Astrocyte (in vitro differentiated cells and primary cell): ENCODE measurements at regions not wholly inside any gene's neighbourhood (a gene's known extent, or its start where the extent isn't known, plus 50 kb on each side); places are given as distances from the start of the nearest gene placed in this dataset.

Experiments
- DNase-seq: peaks from one replicate; pipeline ENCODE4 v3.0.0-alpha.2; 2010; ENCODE audit warnings: low read depth
- FAIRE-seq: peaks from 2 replicates; lab custom pipeline; 2011; peaks lifted over from hg19 to GRCh38; lab: Jason Lieb, UNC
- H2AFZ ChIP-seq: 2 replicates; pipeline ENCODE4 v1.6.0; 2012; ENCODE audit warnings: low read depth, low read length, inconsistent platforms
- H3K27ac ChIP-seq: 2 replicates; pipeline ENCODE4 v1.5.1; 2011; ENCODE audit warnings: low read depth, low read length, inconsistent platforms
- H3K27me3 ChIP-seq: 2 replicates; pipeline ENCODE4 v1.6.0; 2011; ENCODE audit warnings: low read length, inconsistent platforms; ENCODE audit not compliant: insufficient read depth
- H3K36me3 ChIP-seq: 2 replicates; pipeline ENCODE4 v1.5.1; 2011; ENCODE audit warnings: low read length, inconsistent platforms; ENCODE audit not compliant: insufficient read depth
- H3K4me1 ChIP-seq: 2 replicates; pipeline ENCODE4 v1.5.1; 2011; ENCODE audit warnings: low read length, inconsistent platforms; ENCODE audit not compliant: insufficient read depth
- H3K4me2 ChIP-seq: 2 replicates; pipeline ENCODE4 v1.6.0; 2012; ENCODE audit warnings: low read length, inconsistent platforms
- H3K4me3 ChIP-seq: 2 replicates; pipeline ENCODE4 v1.5.1; 2011; ENCODE audit warnings: low read depth, mild to moderate bottlenecking, low read length, inconsistent platforms; ENCODE audit not compliant: insufficient read depth
- H3K79me2 ChIP-seq: 2 replicates; pipeline ENCODE4 v1.6.0; 2012; ENCODE audit warnings: mild to moderate bottlenecking, low read length, inconsistent platforms; ENCODE audit not compliant: insufficient read depth
- H3K9ac ChIP-seq: 2 replicates; pipeline ENCODE4 v1.6.0; 2012; ENCODE audit warnings: mild to moderate bottlenecking, low read length, inconsistent platforms
- H3K9me3 ChIP-seq: 2 replicates; pipeline ENCODE4 v1.5.1; 2012; ENCODE audit warnings: low read depth, mild to moderate bottlenecking, low read length, inconsistent platforms; ENCODE audit not compliant: insufficient read depth
- H4K20me1 ChIP-seq: 2 replicates; pipeline ENCODE4 v1.6.0; 2012; ENCODE audit warnings: low read length, inconsistent platforms; ENCODE audit not compliant: insufficient read depth
- H3K27ac Mint-ChIP-seq: one replicate; pipeline ENCODE4 v1.8.0; 2021; ENCODE audit warnings: mild to moderate bottlenecking, mixed read lengths; ENCODE audit not compliant: unreplicated experiment
- H3K27me3 Mint-ChIP-seq: one replicate; pipeline ENCODE4 v1.8.0; 2021; ENCODE audit warnings: low read depth, mixed read lengths; ENCODE audit not compliant: unreplicated experiment
- H3K36me3 Mint-ChIP-seq: one replicate; pipeline ENCODE4 v1.8.0; 2021; ENCODE audit warnings: low read depth, mixed read lengths; ENCODE audit not compliant: unreplicated experiment
- H3K4me1 Mint-ChIP-seq: one replicate; pipeline ENCODE4 v1.8.0; 2021; ENCODE audit warnings: low read depth, mixed read lengths; ENCODE audit not compliant: unreplicated experiment
- H3K4me3 Mint-ChIP-seq: one replicate; pipeline ENCODE4 v1.8.0; 2021; ENCODE audit warnings: mild to moderate bottlenecking, moderate library complexity, mixed read lengths; ENCODE audit not compliant: unreplicated experiment
- H3K9me3 Mint-ChIP-seq: one replicate; pipeline ENCODE4 v1.8.0; 2021; ENCODE audit warnings: mild to moderate bottlenecking, mixed read lengths; ENCODE audit not compliant: unreplicated experiment
- CTCF ChIP-seq: IDR thresholded peaks from 2 replicates; pipeline ENCODE4 v1.5.1; 2011; ENCODE audit warnings: low read depth, mild to moderate bottlenecking, inconsistent platforms, low read length, moderate library complexity; ENCODE audit not compliant: insufficient read depth
- EZH2 ChIP-seq: IDR thresholded peaks from 2 replicates; pipeline ENCODE4 v1.6.1; 2012; ENCODE audit warnings: mild to moderate bottlenecking, low read length, inconsistent platforms; ENCODE audit not compliant: insufficient read depth

GRCh38 chr6:67639161-67639560 lies 995.9 kb upstream of the ADGRB3 start:
- peaks cover 2% of the 10 kb centered on the region for H3K9me3 Mint-ChIP-seq
- no peak overlapping the region for H3K4me3 Mint-ChIP-seq
- no peaks in the 10 kb centered on the region for H3K36me3 ChIP-seq
- no peak overlapping the region for H3K4me2 ChIP-seq
- no peak overlapping the region for H3K4me3 ChIP-seq
- H3K4me1 Mint-ChIP-seq: peaks cover 3% of the 10 kb centered on the region
- H3K9ac ChIP-seq: no peak overlapping the region
- no peaks in the 10 kb centered on the region for H3K4me1 ChIP-seq
- H3K27me3 Mint-ChIP-seq: no peaks in the 10 kb centered on the region
- TF ChIP-seq EZH2: no peak
- TF ChIP-seq CTCF: no peak
- no peaks in the 10 kb centered on the region for H3K27me3 ChIP-seq
- H3K36me3 Mint-ChIP-seq: peaks cover 2% of the 10 kb centered on the region
- FAIRE-seq: no peak
- DNase-seq: peak; percentile 45
- H2AFZ ChIP-seq: no peak overlapping the region
- H3K27ac ChIP-seq: no peak overlapping the region
- no peak overlapping the region for H3K27ac Mint-ChIP-seq
- H3K9me3 ChIP-seq: peaks cover 1% of the 10 kb centered on the region
- H3K79me2 ChIP-seq: no peaks in the 10 kb centered on the region
- no peaks in the 10 kb centered on the region for H4K20me1 ChIP-seq

DNA sequence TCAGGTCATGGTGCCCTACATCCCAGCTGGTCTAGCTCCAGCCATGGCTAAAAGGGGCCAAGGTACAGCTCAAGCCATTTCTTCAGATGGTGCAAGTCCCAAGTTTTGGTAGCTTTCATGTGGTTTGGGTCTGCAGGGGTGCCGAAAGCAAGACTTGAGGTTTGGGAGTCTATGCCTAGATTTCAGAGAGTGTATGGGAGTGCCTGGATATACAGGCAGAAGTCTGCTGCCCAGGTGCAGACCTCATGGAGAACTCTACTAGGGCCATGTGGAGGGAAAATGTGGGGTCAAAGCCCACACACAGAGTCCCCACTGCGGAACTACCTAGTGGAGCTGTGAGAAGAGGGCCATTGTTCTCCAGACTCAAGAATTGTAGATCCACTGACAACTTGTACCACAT lies 1000.9 kb upstream of the ADGRB3 start:
- H3K4me3 Mint-ChIP-seq: no peak overlapping the region
- DNase-seq (no peak), FAIRE-seq (no peak)
- H3K9ac ChIP-seq: no peak overlapping the region
- H3K79me2 ChIP-seq: no peaks in the 10 kb centered on the region
- H3K27ac Mint-ChIP-seq: no peak overlapping the region
- peaks cover 2% of the 10 kb centered on the region for H3K36me3 Mint-ChIP-seq
- no peak for TF ChIP-seq CTCF
- no peak for TF ChIP-seq EZH2
- no peak overlapping the region for H2AFZ ChIP-seq
- no peaks in the 10 kb centered on the region for H3K27me3 ChIP-seq
- H3K4me2 ChIP-seq: no peak overlapping the region
- H3K4me1 ChIP-seq: peaks cover 12% of the 10 kb centered on the region
- H3K4me3 ChIP-seq: no peak overlapping the region
- peaks cover 2% of the 10 kb centered on the region for H3K9me3 Mint-ChIP-seq
- H3K9me3 ChIP-seq: peaks cover 6% of the 10 kb centered on the region
- no peaks in the 10 kb centered on the region for H3K27me3 Mint-ChIP-seq
- H4K20me1 ChIP-seq: no peaks in the 10 kb centered on the region
- H3K36me3 ChIP-seq: no peaks in the 10 kb centered on the region
- H3K4me1 Mint-ChIP-seq: peaks cover 14% of the 10 kb centered on the region
- H3K27ac ChIP-seq: no peak overlapping the region

GRCh38 chr6:67633058-67633457 lies 1002.0 kb upstream of the ADGRB3 start:
- no peak for DNase-seq
- TF ChIP-seq CTCF: no peak
- TF ChIP-seq EZH2: no peak
- H3K4me3 ChIP-seq: no peak overlapping the region
- peaks cover 16% of the 10 kb centered on the region for H3K4me1 ChIP-seq
- no peaks in the 10 kb centered on the region for H3K79me2 ChIP-seq
- H3K9ac ChIP-seq: no peak overlapping the region
- H3K36me3 Mint-ChIP-seq: peaks cover 2% of the 10 kb centered on the region
- FAIRE-seq: no peak
- peaks cover 6% of the 10 kb centered on the region for H3K9me3 ChIP-seq
- no peaks in the 10 kb centered on the region for H3K36me3 ChIP-seq
- H3K27ac ChIP-seq: no peak overlapping the region
- no peak overlapping the region for H3K27ac Mint-ChIP-seq
- no peaks in the 10 kb centered on the region for H3K27me3 Mint-ChIP-seq
- no peaks in the 10 kb centered on the region for H3K27me3 ChIP-seq
- peaks cover 15% of the 10 kb centered on the region for H3K4me1 Mint-ChIP-seq
- H2AFZ ChIP-seq: no peak overlapping the region
- H3K9me3 Mint-ChIP-seq: peaks cover 2% of the 10 kb centered on the region
- H3K4me2 ChIP-seq: no peak overlapping the region
- no peaks in the 10 kb centered on the region for H4K20me1 ChIP-seq
- H3K4me3 Mint-ChIP-seq: no peak overlapping the region
